A673 (cell line): ENCODE measurements at regions not wholly inside any gene's neighbourhood (a gene's known extent, or its start where the extent isn't known, plus 50 kb on each side); places are given as distances from the start of the nearest gene placed in this dataset.

Experiments used
- EZH2 ChIP-seq: fragments of 200-600 bp; sonication (generic); IDR thresholded peaks from 2 replicates; pipeline ENCODE4 v1.6.1; 2017; ENCODE audit warnings: borderline replicate concordance, low read depth, mild to moderate bottlenecking, mixed read lengths, antibody characterized with exemption, low read length; ENCODE audit not compliant: poor library complexity, severe bottlenecking
- TF ChIP-seq, protein P1 (sequence below): fragments of 300-800, 200-600 bp; sonication (generic); conservative IDR thresholded peaks from 2 replicates; pipeline ENCODE4 v1.5.1; 2017; ENCODE audit warnings: low read depth, mild to moderate bottlenecking, antibody characterized with exemption, low read length, moderate library complexity, mixed read lengths

- TF ChIP-seq, protein P1, sequence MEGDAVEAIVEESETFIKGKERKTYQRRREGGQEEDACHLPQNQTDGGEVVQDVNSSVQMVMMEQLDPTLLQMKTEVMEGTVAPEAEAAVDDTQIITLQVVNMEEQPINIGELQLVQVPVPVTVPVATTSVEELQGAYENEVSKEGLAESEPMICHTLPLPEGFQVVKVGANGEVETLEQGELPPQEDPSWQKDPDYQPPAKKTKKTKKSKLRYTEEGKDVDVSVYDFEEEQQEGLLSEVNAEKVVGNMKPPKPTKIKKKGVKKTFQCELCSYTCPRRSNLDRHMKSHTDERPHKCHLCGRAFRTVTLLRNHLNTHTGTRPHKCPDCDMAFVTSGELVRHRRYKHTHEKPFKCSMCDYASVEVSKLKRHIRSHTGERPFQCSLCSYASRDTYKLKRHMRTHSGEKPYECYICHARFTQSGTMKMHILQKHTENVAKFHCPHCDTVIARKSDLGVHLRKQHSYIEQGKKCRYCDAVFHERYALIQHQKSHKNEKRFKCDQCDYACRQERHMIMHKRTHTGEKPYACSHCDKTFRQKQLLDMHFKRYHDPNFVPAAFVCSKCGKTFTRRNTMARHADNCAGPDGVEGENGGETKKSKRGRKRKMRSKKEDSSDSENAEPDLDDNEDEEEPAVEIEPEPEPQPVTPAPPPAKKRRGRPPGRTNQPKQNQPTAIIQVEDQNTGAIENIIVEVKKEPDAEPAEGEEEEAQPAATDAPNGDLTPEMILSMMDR, result no peak
- no peak for TF ChIP-seq EZH2
These were observed 918.4 kb downstream of the SORCS3 start for GRCh38 chr10:105559333-105560097.
